Tongue (tissue), 1 donor: ENCODE measurements at regions not wholly inside any gene's neighbourhood (a gene's known extent, or its start where the extent isn't known, plus 50 kb on each side); places are given as distances from the start of the nearest gene placed in this dataset.

ENCODE experiments used
- DNase-seq: peaks from one replicate; pipeline ENCODE4 v3.0.0-alpha.2; 2015

GRCh38 chr5:112660359-112660758, 77.3 kb upstream of the APC start:
- no peak for DNase-seq

GRCh38 chr5:112663146-112663545, 74.5 kb upstream of the APC start:
- no peak for DNase-seq

- DNase-seq, result no peak
Measured at GRCh38 chr5:112668016-112668415, 69.7 kb upstream of the APC start.

GRCh38 chr5:112668911-112669310, 68.8 kb upstream of the APC start:
- no peak for DNase-seq

- peak; percentile 79 for DNase-seq
Measured at GRCh38 chr5:112669328-112669963, 68.2 kb upstream of the APC start.

GRCh38 chr5:112671687-112672086, 66.0 kb upstream of the APC start:
- DNase-seq, result no peak

GRCh38 chr5:112681481-112681908, 56.2 kb upstream of the APC start:
- peak; percentile 35 for DNase-seq

GRCh38 chr5:112682621-112683061, 55.0 kb upstream of the APC start:
- DNase-seq, result no peak

GRCh38 chr5:112684121-112684520, 53.6 kb upstream of the APC start:
- no peak for DNase-seq

GRCh38 chr5:112684737-112685136, 52.9 kb upstream of the APC start:
- DNase-seq, result peak; percentile 69

- no peak for DNase-seq
Measured at GRCh38 chr5:112685386-112685785, 52.3 kb upstream of the APC start.

- DNase-seq, result peak; percentile 56
Measured at GRCh38 chr5:112685931-112686330, 51.8 kb upstream of the APC start.

GRCh38 chr5:112686675-112687074, 51.0 kb upstream of the APC start:
- DNase-seq, result peak; percentile 32

- DNase-seq, result no peak
Measured at GRCh38 chr5:112687306-112687705, 50.4 kb upstream of the APC start.
